ENCODE measurements at regions not wholly inside any gene's neighbourhood (a gene's known extent, or its start where the extent isn't known, plus 50 kb on each side); places are given as distances from the start of the nearest gene placed in this dataset.

GRCh38 chr3:132265488-132265887 is 51.7 kb upstream of the ACP3 start:
- no peaks in the 10 kb centered on the region for H4K20me1 ChIP-seq (ENCODE audit: insufficient read depth)
- ChIA-PET CTCF (no interaction called here), POLR2A (no interaction called here)
- H3K9ac ChIP-seq, result no peak overlapping the region
- TF ChIP-seq IRF3 (IDR thresholded peaks at IDR 0.05; ENCODE audit: low read depth, low read length) (no peak), MXI1 (IDR thresholded peaks at IDR 0.05; ENCODE audit: low read depth, low read length) (no peak), TEAD4 (IDR thresholded peaks at IDR 0.05; ENCODE audit: borderline replicate concordance, insufficient read depth) (no peak)
- TF ChIP-seq, protein P1, sequence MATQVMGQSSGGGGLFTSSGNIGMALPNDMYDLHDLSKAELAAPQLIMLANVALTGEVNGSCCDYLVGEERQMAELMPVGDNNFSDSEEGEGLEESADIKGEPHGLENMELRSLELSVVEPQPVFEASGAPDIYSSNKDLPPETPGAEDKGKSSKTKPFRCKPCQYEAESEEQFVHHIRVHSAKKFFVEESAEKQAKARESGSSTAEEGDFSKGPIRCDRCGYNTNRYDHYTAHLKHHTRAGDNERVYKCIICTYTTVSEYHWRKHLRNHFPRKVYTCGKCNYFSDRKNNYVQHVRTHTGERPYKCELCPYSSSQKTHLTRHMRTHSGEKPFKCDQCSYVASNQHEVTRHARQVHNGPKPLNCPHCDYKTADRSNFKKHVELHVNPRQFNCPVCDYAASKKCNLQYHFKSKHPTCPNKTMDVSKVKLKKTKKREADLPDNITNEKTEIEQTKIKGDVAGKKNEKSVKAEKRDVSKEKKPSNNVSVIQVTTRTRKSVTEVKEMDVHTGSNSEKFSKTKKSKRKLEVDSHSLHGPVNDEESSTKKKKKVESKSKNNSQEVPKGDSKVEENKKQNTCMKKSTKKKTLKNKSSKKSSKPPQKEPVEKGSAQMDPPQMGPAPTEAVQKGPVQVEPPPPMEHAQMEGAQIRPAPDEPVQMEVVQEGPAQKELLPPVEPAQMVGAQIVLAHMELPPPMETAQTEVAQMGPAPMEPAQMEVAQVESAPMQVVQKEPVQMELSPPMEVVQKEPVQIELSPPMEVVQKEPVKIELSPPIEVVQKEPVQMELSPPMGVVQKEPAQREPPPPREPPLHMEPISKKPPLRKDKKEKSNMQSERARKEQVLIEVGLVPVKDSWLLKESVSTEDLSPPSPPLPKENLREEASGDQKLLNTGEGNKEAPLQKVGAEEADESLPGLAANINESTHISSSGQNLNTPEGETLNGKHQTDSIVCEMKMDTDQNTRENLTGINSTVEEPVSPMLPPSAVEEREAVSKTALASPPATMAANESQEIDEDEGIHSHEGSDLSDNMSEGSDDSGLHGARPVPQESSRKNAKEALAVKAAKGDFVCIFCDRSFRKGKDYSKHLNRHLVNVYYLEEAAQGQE (IDR thresholded peaks at IDR 0.05; ENCODE audit: low read depth, low read length), result no peak
- no peak overlapping the region for H3K4me2 ChIP-seq
- H3K36me3 ChIP-seq (replicated peaks in 1 of 2; ENCODE audit: control insufficient read depth in 1 of 2, insufficient read depth in 2 of 2, low read length in 1 of 2), result no peaks in the 10 kb centered on the region
- H3K27me3 ChIP-seq (ENCODE audit: insufficient read depth), result no peaks in the 10 kb centered on the region
- H3K4me1 ChIP-seq (ENCODE audit: control insufficient read depth in 1 of 2, insufficient read depth in 2 of 2, low read depth in 1 of 2, low read length in 1 of 2), result no peaks in the 10 kb centered on the region
- WGBS (ENCODE audit: low lambda C conversion rate), result 54% methylated on average over 3 of the region's 3 CpGs
- H3K79me2 ChIP-seq (ENCODE audit: insufficient read depth), result no peaks in the 10 kb centered on the region
- H3K27ac ChIP-seq (ENCODE audit: low read depth in 2 of 2, low read length in 1 of 2), result no peak overlapping the region
- no peak overlapping the region for H3K4me3 ChIP-seq (ENCODE audit: low read depth in 2 of 2, low read length in 1 of 2)
- no peaks in the 10 kb centered on the region for H3K9me3 ChIP-seq
- H3K9me2 ChIP-seq, result no peaks in the 10 kb centered on the region
- DNase-seq, result no peak
- no peaks in the 10 kb centered on the region for H3F3A ChIP-seq (replicated peaks; ENCODE audit: insufficient read depth)
- no peak overlapping the region for H2AFZ ChIP-seq (ENCODE audit: low read depth)

- no peaks in the 10 kb centered on the region for H3K27me3 ChIP-seq (ENCODE audit: insufficient read depth)
- H3K9me3 ChIP-seq, result no peaks in the 10 kb centered on the region
- no peaks in the 10 kb centered on the region for H3K4me1 ChIP-seq (ENCODE audit: control insufficient read depth in 1 of 2, insufficient read depth in 2 of 2, low read depth in 1 of 2, low read length in 1 of 2)
- H3K4me3 ChIP-seq (ENCODE audit: low read depth in 2 of 2, low read length in 1 of 2), result no peak overlapping the region
- POLR2A ChIA-PET, result no interaction called here
- H3K9ac ChIP-seq, result no peak overlapping the region
- DNase-seq, result no peak
- no peaks in the 10 kb centered on the region for H3K9me2 ChIP-seq
- 36% methylated on average over 4 of the region's 4 CpGs for WGBS (ENCODE audit: low lambda C conversion rate)
- H3K36me3 ChIP-seq (replicated peaks in 1 of 2; ENCODE audit: control insufficient read depth in 1 of 2, insufficient read depth in 2 of 2, low read length in 1 of 2), result no peaks in the 10 kb centered on the region
- no peaks in the 10 kb centered on the region for H4K20me1 ChIP-seq (ENCODE audit: insufficient read depth)
- H3F3A ChIP-seq (replicated peaks; ENCODE audit: insufficient read depth), result no peaks in the 10 kb centered on the region
- no peaks in the 10 kb centered on the region for H3K79me2 ChIP-seq (ENCODE audit: insufficient read depth)
- CTCF ChIA-PET, result interaction anchor here (0.6 to 2.8 kb wide), 5 partner anchors 10 to 1442 kb away, joined by 3 to 12 read pairs (median 4); no protein-coding TSS in a partner anchor
- no peak overlapping the region for H3K4me2 ChIP-seq
- no peak overlapping the region for H3K27ac ChIP-seq (ENCODE audit: low read depth in 2 of 2, low read length in 1 of 2)
- H2AFZ ChIP-seq (ENCODE audit: low read depth), result no peak overlapping the region
- TF ChIP-seq TCF12 (IDR thresholded peaks at IDR 0.05) (no peak), NFIC (IDR thresholded peaks at IDR 0.05; ENCODE audit: borderline replicate concordance) (no peak), CTCF (IDR thresholded peaks at IDR 0.05) (no peak), USF1 (IDR thresholded peaks at IDR 0.05; ENCODE audit: borderline replicate concordance, low read depth) (no peak), SIN3A (IDR thresholded peaks at IDR 0.05; ENCODE audit: borderline replicate concordance, low read depth, low read length) (no peak), RFX5 (IDR thresholded peaks at IDR 0.05; ENCODE audit: low read length) (no peak), RAD21 (IDR thresholded peaks at IDR 0.05; ENCODE audit: low read length) (no peak), FOXM1 (IDR thresholded peaks at IDR 0.05; ENCODE audit: low read depth) (no peak), PBX3 (IDR thresholded peaks at IDR 0.05) (no peak), USF2 (IDR thresholded peaks at IDR 0.05; ENCODE audit: borderline replicate concordance, low read depth, low read length) (no peak), JUND (IDR thresholded peaks at IDR 0.05) (no peak), MEF2A (IDR thresholded peaks at IDR 0.05; ENCODE audit: borderline replicate concordance, low read depth) (no peak), TAF1 (IDR thresholded peaks at IDR 0.05; ENCODE audit: borderline replicate concordance, low read depth, low read length) (no peak), ELF1 (IDR thresholded peaks at IDR 0.05) (no peak), EZH2phosphoT487 (IDR thresholded peaks at IDR 0.05; ENCODE audit: borderline replicate concordance, low read depth) (no peak)
These were observed 49.7 kb upstream of the ACP3 start for GRCh38 chr3:132267391-132267993.
